ENCODE measurements at regions not wholly inside any gene's neighbourhood (a gene's known extent, or its start where the extent isn't known, plus 50 kb on each side); places are given as distances from the start of the nearest gene placed in this dataset.

GRCh38 chr11:69931994-69932910 is 113.0 kb upstream of the FGF3 start:
- H3K27ac ChIP-seq = no peak overlapping the region
- no peak for TF ChIP-seq CTCF (IDR thresholded peaks at IDR 0.05)
- H3K27me3 ChIP-seq = peaks cover 0 to 45% of the 10 kb centered on the region in 2 donors
- H3K4me1 ChIP-seq = no peaks in the 10 kb centered on the region
- intact Hi-C loops (cut with DNase I) = no loop called here
- no peaks in the 10 kb centered on the region for H3K9me3 ChIP-seq
- H3K36me3 ChIP-seq = no peaks in the 10 kb centered on the region
- H3K4me3 ChIP-seq = no peak overlapping the region
- DNase-seq = peak in 2 of 4 donors; percentile 17 to 56
- no peak for ATAC-seq

GRCh38 chr11:69934861-69935494 is 115.8 kb upstream of the FGF3 start:
- TF ChIP-seq CTCF (IDR thresholded peaks at IDR 0.05) = no peak
- peaks cover under 1 to 3% of the 10 kb centered on the region in 2 donors for H3K4me1 ChIP-seq
- DNase-seq (peak in 2 of 4 donors; percentile 30 to 62), ATAC-seq (no peak)
- no peak overlapping the region for H3K27ac ChIP-seq
- H3K9me3 ChIP-seq = no peaks in the 10 kb centered on the region
- no peaks in the 10 kb centered on the region for H3K36me3 ChIP-seq
- peaks cover 0 to 31% of the 10 kb centered on the region in 2 donors for H3K27me3 ChIP-seq
- intact Hi-C loops (cut with DNase I) = no loop called here
- no peak overlapping the region for H3K4me3 ChIP-seq

- no peak for ATAC-seq
- intact Hi-C loops (cut with DNase I) = no loop called here
- no peaks in the 10 kb centered on the region for H3K9me3 ChIP-seq
Observed at GRCh38 chr11:69935941-69936505, 116.8 kb upstream of the FGF3 start.

GRCh38 chr11:69936771-69937170 is 117.6 kb upstream of the FGF3 start:
- DNase-seq (no peak), ATAC-seq (no peak)
- Histone ChIP-seq H3K9me3 (no peaks in the 10 kb centered on the region), H3K36me3 (no peaks in the 10 kb centered on the region), H3K27me3 (peaks cover 0 to 22% of the 10 kb centered on the region in 2 donors), H3K4me1 (peaks cover 4 to 6% of the 10 kb centered on the region in 2 donors), H3K4me3 (no peak overlapping the region), H3K27ac (no peak overlapping the region)
- intact Hi-C loops (cut with DNase I) = no loop called here
- no peak for TF ChIP-seq CTCF (IDR thresholded peaks at IDR 0.05)

More at GRCh38 chr11:69935941-69936505, 116.8 kb upstream of the FGF3 start:
- H3K27me3 ChIP-seq = peaks cover 0 to 29% of the 10 kb centered on the region in 2 donors
- DNase-seq = no peak
- TF ChIP-seq CTCF (IDR thresholded peaks at IDR 0.05) = no peak
- H3K36me3 ChIP-seq = no peaks in the 10 kb centered on the region
- H3K4me3 ChIP-seq = no peak overlapping the region
- H3K27ac ChIP-seq = no peak overlapping the region
- H3K4me1 ChIP-seq = peaks cover 4 to 6% of the 10 kb centered on the region in 2 donors

GRCh38 chr11:69938206-69938605 is 119.0 kb upstream of the FGF3 start:
- Histone ChIP-seq H3K4me1 (peaks cover 4 to 6% of the 10 kb centered on the region in 2 donors), H3K27ac (no peak overlapping the region), H3K36me3 (no peaks in the 10 kb centered on the region), H3K27me3 (peaks cover 0 to 21% of the 10 kb centered on the region in 2 donors), H3K9me3 (no peaks in the 10 kb centered on the region), H3K4me3 (no peak overlapping the region)
- intact Hi-C loops (cut with DNase I) = no loop called here
- DNase-seq (peak in 2 of 4 donors; percentile 14 to 34), ATAC-seq (no peak)
- TF ChIP-seq CTCF (IDR thresholded peaks at IDR 0.05) = no peak

Measured in left lung (tissue), 4 donors.